GM12878 (cell line): ENCODE measurements at regions not wholly inside any gene's neighbourhood (a gene's known extent, or its start where the extent isn't known, plus 50 kb on each side); places are given as distances from the start of the nearest gene placed in this dataset.

ENCODE experiments used
- ATAC-seq: fragments of 200-7000 bp; cut with Tn5 transposase; 3 replicates; pipeline ENCODE4 v1.9.1; 2020; ENCODE audit warnings: mild to moderate bottlenecking, moderate library complexity
- BruUV-seq: library from RNA; stranded (reverse); fragments of 400-500 nt; replicated peaks from 2 replicates; lab custom pipeline; 2021; lab: Mats Ljungman, UMichigan
- CTCF ChIA-PET: fragments of 300-600 bp; sonication (Branson Sonifier 250); formaldehyde crosslinking; extraction: SDS; loops from one replicate; lab custom pipeline; 2021; ENCODE audit warnings: inconsistent platforms; lab: Yijun Ruan, JAX
- POLR2A ChIA-PET: fragments of 350-600 bp; formaldehyde crosslinking; extraction: SDS; loops from one replicate; lab custom pipeline; 2021; ENCODE audit warnings: inconsistent platforms; lab: Charles Lee
- RAD21 ChIA-PET: fragments of 300-600 bp; sonication (Branson Sonifier 250); formaldehyde crosslinking; loops from one replicate; lab custom pipeline; 2023; ENCODE audit warnings: antibody characterized with exemption; ENCODE audit not compliant: unreplicated experiment; lab: Charles Lee
- SMC1A ChIA-PET: fragments of 300-600 bp; sonication (Branson Sonifier 250); formaldehyde crosslinking; loops from one replicate; lab custom pipeline; 2023; ENCODE audit not compliant: unreplicated experiment, uncharacterized antibody; lab: Charles Lee
- DNase-seq: peaks from one replicate; pipeline ENCODE4 v3.0.0-alpha.2; 2011; ENCODE audit warnings: low read depth, low spot score
- FAIRE-seq: peaks from 3 replicates; lab custom pipeline; 2011; peaks lifted over from hg19 to GRCh38; lab: Jason Lieb, UNC
- H2AFZ ChIP-seq: 2 replicates; pipeline ENCODE4 v1.6.0; 2011; ENCODE audit warnings: low read depth, low read length, control low read depth; ENCODE audit not compliant: control insufficient read depth
- H3K27ac ChIP-seq: 2 replicates; pipeline ENCODE4 v1.5.1; 2011; ENCODE audit warnings: control low read depth; ENCODE audit not compliant: control insufficient read depth, insufficient read depth
- H3K27me3 ChIP-seq, 2 experiments: replicated peaks in 1 of 2; 2 replicates each; pipeline versions ENCODE4 v1.6.0 to v1.6.1; 2011; ENCODE audit warnings: low read length in 1 of 2; ENCODE audit not compliant: control insufficient read depth in 2 of 2, insufficient read depth in 2 of 2
- H3K36me3 ChIP-seq, 2 experiments: 2 replicates each; pipeline ENCODE4 v1.5.1; 2011; ENCODE audit warnings: low read length in 1 of 2; ENCODE audit not compliant: control insufficient read depth in 2 of 2, insufficient read depth in 2 of 2
- H3K4me1 ChIP-seq: 2 replicates; pipeline ENCODE4 v1.6.1; 2011; ENCODE audit warnings: mild to moderate bottlenecking, low read length, moderate library complexity, mixed read lengths; ENCODE audit not compliant: control insufficient read depth, insufficient read depth
- H3K4me2 ChIP-seq: 2 replicates; pipeline ENCODE4 v1.6.0; 2011; ENCODE audit warnings: control low read depth; ENCODE audit not compliant: control insufficient read depth, insufficient read depth
- H3K4me3 ChIP-seq: fragments of 200-600 bp; sonication (generic); 2 replicates; pipeline ENCODE4 v1.5.1; 2016
- H3K79me2 ChIP-seq: 2 replicates; pipeline ENCODE4 v1.6.0; 2011; ENCODE audit warnings: low read length; ENCODE audit not compliant: control insufficient read depth, insufficient read depth
- H3K9ac ChIP-seq: 2 replicates; pipeline ENCODE4 v1.8.0; 2011; ENCODE audit warnings: low read length, control low read depth, mixed read lengths; ENCODE audit not compliant: control insufficient read depth, insufficient read depth
- H3K9me3 ChIP-seq: replicated peaks from 3 replicates; pipeline ENCODE4 v1.5.1; 2011; ENCODE audit warnings: mild to moderate bottlenecking, low read length; ENCODE audit not compliant: control insufficient read depth, insufficient read depth
- H4K20me1 ChIP-seq: 2 replicates; pipeline ENCODE4 v1.6.0; 2011; ENCODE audit not compliant: control insufficient read depth, insufficient read depth
- BCL3 ChIP-seq: IDR thresholded peaks from 2 replicates; pipeline ENCODE4 v1.6.1; 2011; ENCODE audit warnings: borderline replicate concordance, low read depth, mild to moderate bottlenecking, moderate library complexity, low read length; ENCODE audit not compliant: insufficient read depth, poor library complexity, severe bottlenecking
- EED ChIP-seq: sonication (generic); IDR thresholded peaks from 2 replicates; pipeline ENCODE4 v1.6.1; 2016; ENCODE audit warnings: antibody characterized with exemption, low read depth
- NFYB ChIP-seq: IDR thresholded peaks from 2 replicates; pipeline ENCODE4 v1.6.1; 2011; ENCODE audit warnings: low read depth, mild to moderate bottlenecking, low read length, improper control_type of control experiment, moderate library complexity; ENCODE audit not compliant: insufficient read depth
- NR2C2 ChIP-seq: IDR thresholded peaks from 2 replicates; pipeline ENCODE4 v1.6.1; 2011; ENCODE audit warnings: borderline replicate concordance, low read depth; ENCODE audit not compliant: control insufficient read depth, insufficient read length
- RAD21 ChIP-seq: IDR thresholded peaks from 2 replicates; pipeline ENCODE4 v1.6.1; 2011; ENCODE audit warnings: mild to moderate bottlenecking, low read depth, low read length, moderate library complexity; ENCODE audit not compliant: insufficient read depth
- SIN3A ChIP-seq: IDR thresholded peaks from 2 replicates; pipeline ENCODE4 v1.6.1; 2012; ENCODE audit warnings: low read depth, low read length, improper control_type of control experiment
- ZNF384 ChIP-seq: IDR thresholded peaks from 2 replicates; pipeline ENCODE4 v1.6.1; 2012; ENCODE audit warnings: low read depth, mild to moderate bottlenecking, low read length, improper control_type of control experiment, borderline replicate concordance
- WGBS: methylation state at CpG from one replicate; pipeline ENCODE4 v1.1.6; 2016; ENCODE audit warnings: low lambda C conversion rate; ENCODE audit not compliant: insufficient replicate concordance, insufficient coverage; ENCODE audit errors: missing lambda C conversion rate; 5-methylcytosine and 5-hydroxymethylcytosine counted together
- in situ Hi-C: fragments of 300-500 bp; cut with MboI; formaldehyde crosslinking; loops from 9 replicates; pipeline ENCODE4 v1.14.3; 2018; ENCODE audit warnings: mixed read lengths
- intact Hi-C: fragments of 100-400 bp; cut with micrococcal nuclease; formaldehyde crosslinking; loops from one replicate; pipeline ENCODE4 v1.14.2; 2022; ENCODE audit not compliant: unreplicated experiment
- TF ChIP-seq, protein P1 (sequence below): fragments of 450-650 bp; IDR thresholded peaks from 2 replicates; pipeline ENCODE4 v1.6.1; 2017; ENCODE audit warnings: mild to moderate bottlenecking, low read depth, inconsistent platforms; ENCODE audit not compliant: poor library complexity, severe bottlenecking
- TF ChIP-seq, protein P2 (sequence below): fragments of 450-650 bp; IDR thresholded peaks from 2 replicates; pipeline ENCODE4 v1.6.1; 2018; ENCODE audit warnings: borderline replicate concordance, mild to moderate bottlenecking; ENCODE audit not compliant: partially characterized antibody

DNA sequence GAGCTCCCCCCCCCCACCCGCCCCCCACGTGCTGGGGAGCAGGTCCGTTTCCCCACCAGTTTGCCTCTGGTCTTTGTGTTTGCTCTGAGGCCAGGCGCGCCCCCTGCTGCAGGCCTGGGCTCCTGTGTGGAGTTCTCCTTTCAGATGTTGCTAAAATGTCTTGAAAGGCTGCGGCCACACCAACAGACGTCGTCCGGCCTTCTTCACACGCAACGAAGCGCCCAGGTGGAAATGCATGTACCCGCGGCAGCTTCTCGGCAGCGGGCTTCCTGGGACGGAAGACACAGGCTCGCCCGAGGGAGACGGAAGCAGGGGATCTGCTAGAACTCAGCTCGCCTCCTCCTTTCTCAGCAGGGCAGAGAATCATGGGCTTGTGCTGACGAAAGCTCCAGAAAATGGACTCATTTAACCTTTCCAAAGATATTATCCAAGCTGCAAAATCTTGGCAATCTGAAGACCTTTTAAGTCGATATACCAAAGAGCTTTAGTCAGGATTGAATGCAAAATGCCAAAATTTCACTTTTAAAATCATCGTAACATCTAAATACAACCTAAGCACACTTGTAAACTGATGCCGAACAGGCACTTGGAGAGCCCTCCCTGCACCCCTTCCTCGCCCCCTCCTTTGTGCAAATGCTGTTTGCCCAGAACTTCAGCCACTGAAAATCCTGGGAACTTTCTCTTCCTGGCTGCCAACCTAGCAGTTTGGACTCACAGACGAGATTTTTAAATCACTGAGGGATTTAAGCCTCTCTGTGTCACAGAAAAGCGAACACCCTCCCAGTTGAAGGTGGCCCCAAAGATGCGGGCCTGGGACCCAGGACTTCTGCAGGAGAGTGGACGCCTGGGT lies 125.5 kb upstream of the ZNF516 start (continued):
- TF ChIP-seq RAD21 (peak; percentile 74), EED (no peak)

- H3K9me3 ChIP-seq, result no peaks in the 10 kb centered on the region
- H3K4me1 ChIP-seq, result peaks cover 3% of the 10 kb centered on the region; the same call in 1 of the 2 replicates
- FAIRE-seq, result no peak
- ATAC-seq, result peak; percentile 50
- BruUV-seq, result no TSS peak
- no peaks in the 10 kb centered on the region for H3K79me2 ChIP-seq
- ChIA-PET CTCF (interaction anchor here (0.9 to 3.5 kb wide), 4 partner anchors 38 to 224 kb away, joined by 3 to 53 read pairs (median 4); no protein-coding TSS in a partner anchor), SMC1A (interaction anchor here (0.7 to 1.2 kb wide), 4 partner anchors 89 to 221 kb away, joined by 3 read pairs; no protein-coding TSS in a partner anchor), RAD21 (interaction anchor here (0.9 kb wide), 1 partner anchor 127 kb away, joined by 3 read pairs; no protein-coding TSS in a partner anchor), POLR2A (no interaction called here)
- intact Hi-C loops (loop anchor here (1.0 kb wide), 1 partner anchor 220 kb away; no protein-coding TSS in a partner anchor), in situ Hi-C loops (no loop called here)
- peak overlapping the region; percentile 46 for H3K4me2 ChIP-seq
- no peak overlapping the region for H3K27ac ChIP-seq
- no peak overlapping the region for H3K9ac ChIP-seq
- no peak for DNase-seq
- no peaks in the 10 kb centered on the region for H4K20me1 ChIP-seq
- TF ChIP-seq, protein P1, sequence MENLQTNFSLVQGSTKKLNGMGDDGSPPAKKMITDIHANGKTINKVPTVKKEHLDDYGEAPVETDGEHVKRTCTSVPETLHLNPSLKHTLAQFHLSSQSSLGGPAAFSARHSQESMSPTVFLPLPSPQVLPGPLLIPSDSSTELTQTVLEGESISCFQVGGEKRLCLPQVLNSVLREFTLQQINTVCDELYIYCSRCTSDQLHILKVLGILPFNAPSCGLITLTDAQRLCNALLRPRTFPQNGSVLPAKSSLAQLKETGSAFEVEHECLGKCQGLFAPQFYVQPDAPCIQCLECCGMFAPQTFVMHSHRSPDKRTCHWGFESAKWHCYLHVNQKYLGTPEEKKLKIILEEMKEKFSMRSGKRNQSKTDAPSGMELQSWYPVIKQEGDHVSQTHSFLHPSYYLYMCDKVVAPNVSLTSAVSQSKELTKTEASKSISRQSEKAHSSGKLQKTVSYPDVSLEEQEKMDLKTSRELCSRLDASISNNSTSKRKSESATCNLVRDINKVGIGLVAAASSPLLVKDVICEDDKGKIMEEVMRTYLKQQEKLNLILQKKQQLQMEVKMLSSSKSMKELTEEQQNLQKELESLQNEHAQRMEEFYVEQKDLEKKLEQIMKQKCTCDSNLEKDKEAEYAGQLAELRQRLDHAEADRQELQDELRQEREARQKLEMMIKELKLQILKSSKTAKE, result no peak
- no peak for TF ChIP-seq NFYB
- no peak for TF ChIP-seq NR2C2
- TF ChIP-seq SIN3A, result no peak
- no peak for TF ChIP-seq ZNF384
- TF ChIP-seq BCL3, result no peak
- TF ChIP-seq, protein P2, sequence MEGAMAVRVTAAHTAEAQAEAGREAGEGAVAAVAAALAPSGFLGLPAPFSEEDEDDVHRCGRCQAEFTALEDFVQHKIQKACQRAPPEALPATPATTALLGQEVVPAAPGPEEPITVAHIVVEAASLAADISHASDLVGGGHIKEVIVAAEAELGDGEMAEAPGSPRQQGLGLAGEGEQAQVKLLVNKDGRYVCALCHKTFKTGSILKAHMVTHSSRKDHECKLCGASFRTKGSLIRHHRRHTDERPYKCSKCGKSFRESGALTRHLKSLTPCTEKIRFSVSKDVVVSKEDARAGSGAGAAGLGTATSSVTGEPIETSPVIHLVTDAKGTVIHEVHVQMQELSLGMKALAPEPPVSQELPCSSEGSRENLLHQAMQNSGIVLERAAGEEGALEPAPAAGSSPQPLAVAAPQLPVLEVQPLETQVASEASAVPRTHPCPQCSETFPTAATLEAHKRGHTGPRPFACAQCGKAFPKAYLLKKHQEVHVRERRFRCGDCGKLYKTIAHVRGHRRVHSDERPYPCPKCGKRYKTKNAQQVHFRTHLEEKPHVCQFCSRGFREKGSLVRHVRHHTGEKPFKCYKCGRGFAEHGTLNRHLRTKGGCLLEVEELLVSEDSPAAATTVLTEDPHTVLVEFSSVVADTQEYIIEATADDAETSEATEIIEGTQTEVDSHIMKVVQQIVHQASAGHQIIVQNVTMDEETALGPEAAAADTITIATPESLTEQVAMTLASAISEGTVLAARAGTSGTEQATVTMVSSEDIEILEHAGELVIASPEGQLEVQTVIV, result no peak
- peak overlapping the region; percentile 34 for H2AFZ ChIP-seq
- H3K36me3 ChIP-seq, result no peaks in the 10 kb centered on the region
- H3K4me3 ChIP-seq, result no peak overlapping the region
- peaks cover 0 to 4% of the 10 kb centered on the region in 2 experiments; a peak in 1 of 4 replicates for H3K27me3 ChIP-seq
- WGBS, result 66% methylated on average over 24 of the region's 27 CpGs
Observed at GRCh38 chr18:76619621-76620315, 124.7 kb upstream of the ZNF516 start.
